ENCODE measurements at regions not wholly inside any gene's neighbourhood (a gene's known extent, or its start where the extent isn't known, plus 50 kb on each side); places are given as distances from the start of the nearest gene placed in this dataset.

- no peak for DNase-seq (ENCODE audit: low read depth in 2 of 2)
Observed at GRCh38 chr1:209015092-209015491, 568.4 kb upstream of the CAMK1G start.

GRCh38 chr1:209021622-209022021 is 561.9 kb upstream of the CAMK1G start:
- DNase-seq (ENCODE audit: low read depth in 2 of 2): no peak

GRCh38 chr1:209023790-209024189 is 559.7 kb upstream of the CAMK1G start:
- no peak for DNase-seq (ENCODE audit: low read depth in 2 of 2)

DNA sequence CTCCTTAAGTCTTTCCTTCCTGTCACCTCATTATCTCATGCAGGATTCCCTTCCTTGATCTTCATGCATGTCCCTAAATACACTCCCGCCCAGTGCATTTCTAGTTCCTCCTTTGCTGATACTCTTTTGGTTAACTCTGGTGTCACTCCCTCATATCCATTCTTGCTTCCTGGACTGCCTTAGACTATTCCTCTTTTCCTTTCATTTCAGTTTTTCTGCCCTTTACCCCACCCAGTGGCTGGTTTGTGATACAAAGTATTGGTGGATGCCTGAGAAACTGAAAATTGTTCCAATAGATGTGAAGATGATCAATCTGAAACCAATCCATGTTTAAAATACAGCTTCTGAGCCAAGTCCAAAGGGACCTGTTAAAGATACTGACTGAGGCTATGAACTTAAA is 553.8 kb upstream of the CAMK1G start:
- no peak for DNase-seq (ENCODE audit: low read depth in 2 of 2)

- no peak for DNase-seq (ENCODE audit: low read depth in 2 of 2)
Observed at GRCh38 chr1:209030454-209031167, 552.9 kb upstream of the CAMK1G start.

DNA sequence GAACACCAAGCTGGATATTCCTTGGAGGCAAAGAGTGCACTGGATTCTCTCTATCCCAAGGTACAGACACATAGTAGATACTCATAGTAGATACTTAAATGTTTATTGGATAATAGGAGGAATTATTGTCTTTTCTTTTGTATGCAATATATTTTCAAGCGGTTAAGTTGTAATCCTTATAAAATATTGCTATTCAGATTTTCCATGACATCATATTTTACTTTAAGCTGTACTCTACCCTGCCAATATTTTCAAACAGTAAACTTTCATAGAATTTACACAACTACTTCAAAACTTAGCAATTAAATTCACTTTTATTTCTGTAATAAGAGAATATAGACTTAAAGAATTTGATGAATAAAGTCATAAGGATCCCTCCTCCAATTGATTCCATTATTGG is 546.5 kb upstream of the CAMK1G start:
- DNase-seq (ENCODE audit: low read depth in 2 of 2): no peak

DNA sequence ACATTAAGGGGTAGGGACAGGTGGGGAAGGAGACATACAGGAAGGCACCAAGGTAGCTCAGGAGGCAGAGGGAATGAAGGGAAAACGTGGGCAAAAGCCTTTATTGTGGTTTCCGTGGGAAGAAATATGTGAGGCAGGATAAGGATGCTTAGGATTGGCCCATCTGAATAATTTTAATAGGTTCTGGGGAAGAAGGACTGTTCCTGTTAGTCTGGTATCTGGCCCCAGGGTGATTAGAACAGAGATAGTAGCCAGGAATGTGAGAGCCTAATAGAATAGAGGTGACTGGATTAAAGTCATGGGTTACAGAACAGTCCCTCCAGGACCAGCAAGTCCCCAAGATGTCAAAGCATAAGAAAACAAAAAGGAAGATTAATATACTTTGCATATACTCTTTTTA is 545.2 kb upstream of the CAMK1G start:
- DNase-seq (ENCODE audit: low read depth in 2 of 2): no peak

GRCh38 chr1:209038735-209039134 is 544.8 kb upstream of the CAMK1G start:
- DNase-seq (ENCODE audit: low read depth in 2 of 2): no peak

- no peak for DNase-seq (ENCODE audit: low read depth in 2 of 2)
Observed at GRCh38 chr1:209040351-209040750, 543.2 kb upstream of the CAMK1G start.

- no peak for DNase-seq (ENCODE audit: low read depth in 2 of 2)
Observed at GRCh38 chr1:209041927-209042326, 541.6 kb upstream of the CAMK1G start.

GRCh38 chr1:209042413-209042812 is 541.1 kb upstream of the CAMK1G start:
- no peak for DNase-seq (ENCODE audit: low read depth in 2 of 2)

DNA sequence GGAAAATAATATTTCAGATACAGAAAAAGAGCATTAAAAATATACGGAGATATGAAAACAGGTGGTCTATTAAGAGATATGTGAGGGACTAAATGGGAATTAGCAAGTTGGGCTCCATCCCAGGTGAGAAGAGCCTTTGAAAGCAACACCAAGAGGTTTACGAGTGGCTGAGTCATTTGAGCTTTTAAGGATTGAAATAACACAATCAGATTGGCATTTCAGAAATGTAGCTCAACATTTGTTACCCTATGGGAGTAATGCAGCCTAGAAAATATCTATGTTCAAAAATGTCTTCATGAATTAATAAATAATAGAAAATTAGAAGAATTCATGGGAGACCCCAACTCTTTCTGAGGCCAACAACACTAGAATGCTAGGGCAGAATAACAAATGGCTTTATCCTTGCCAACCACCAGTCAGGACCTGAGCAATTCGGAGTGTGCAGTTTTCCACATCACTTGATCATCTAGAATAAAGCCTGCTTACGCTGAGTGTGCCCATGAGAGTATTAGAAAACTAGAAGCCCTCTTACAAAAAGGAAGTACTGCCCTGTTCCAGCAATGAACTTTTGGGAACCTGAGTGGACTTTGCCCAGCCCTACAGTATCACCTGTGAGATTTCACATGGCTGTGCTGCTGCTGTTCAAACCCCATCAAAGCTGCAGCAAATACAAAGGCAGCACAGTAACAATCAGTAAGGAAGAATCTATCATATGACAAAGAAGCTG is 538.0 kb upstream of the CAMK1G start:
- no peak for DNase-seq (ENCODE audit: low read depth in 2 of 2)

GRCh38 chr1:209046058-209046417 is 537.5 kb upstream of the CAMK1G start:
- no peak for DNase-seq (ENCODE audit: low read depth in 2 of 2)

- DNase-seq (ENCODE audit: low read depth in 2 of 2): no peak
Observed at GRCh38 chr1:209046935-209047334, 536.6 kb upstream of the CAMK1G start.

DNA sequence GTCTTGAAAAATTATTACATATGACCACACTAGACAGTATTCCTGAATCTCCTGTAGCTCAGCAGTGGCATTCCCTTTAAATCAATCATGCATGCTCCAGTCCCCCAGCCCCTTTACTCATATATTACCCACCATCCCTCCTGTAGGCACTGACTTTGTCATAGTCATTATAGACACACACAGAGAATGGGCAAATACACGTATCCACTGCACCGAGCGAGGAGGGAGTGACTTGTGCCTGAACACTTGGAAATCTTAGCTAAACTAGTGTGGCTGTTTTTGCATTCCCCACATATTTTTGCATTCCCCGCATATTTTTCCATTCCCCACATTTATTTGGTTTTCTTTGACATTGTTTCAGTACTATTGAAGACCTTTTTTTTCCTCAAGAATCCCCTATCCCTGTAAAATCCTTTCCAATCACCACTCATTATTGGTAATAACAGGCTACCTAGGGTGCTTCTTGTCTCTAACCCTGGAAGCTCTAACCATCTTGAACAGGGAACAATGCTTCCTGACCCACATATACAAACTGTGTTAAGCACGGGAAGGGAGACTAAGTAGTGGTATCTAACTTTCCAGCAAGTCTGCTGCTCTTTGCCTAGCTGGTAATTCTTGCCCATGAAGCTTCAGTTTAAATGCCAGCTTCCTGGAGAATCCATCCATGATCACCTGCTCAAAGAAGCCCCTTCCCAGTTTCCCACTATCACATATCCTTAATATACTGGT is 534.4 kb upstream of the CAMK1G start:
- no peak for DNase-seq (ENCODE audit: low read depth in 2 of 2)

DNA sequence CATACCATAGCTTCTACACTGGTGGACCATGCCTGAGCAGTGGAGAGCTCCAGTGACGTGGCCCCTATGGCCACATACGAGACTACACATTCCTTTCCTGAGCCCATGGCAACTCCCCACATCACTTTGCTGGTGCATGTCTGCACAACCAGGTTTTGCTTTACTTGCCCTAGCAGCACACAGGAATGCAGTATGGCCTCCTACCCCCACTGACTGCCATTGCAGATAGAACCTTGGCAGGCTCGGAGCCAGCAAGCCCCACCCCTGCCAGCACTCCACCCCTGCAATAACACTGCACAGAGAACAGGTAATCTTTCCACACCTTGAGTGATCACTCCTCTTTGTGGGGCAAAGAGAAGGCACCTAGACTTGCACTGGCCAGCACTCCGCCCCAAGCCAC is 531.9 kb upstream of the CAMK1G start:
- DNase-seq (ENCODE audit: low read depth in 2 of 2): no peak

DNA sequence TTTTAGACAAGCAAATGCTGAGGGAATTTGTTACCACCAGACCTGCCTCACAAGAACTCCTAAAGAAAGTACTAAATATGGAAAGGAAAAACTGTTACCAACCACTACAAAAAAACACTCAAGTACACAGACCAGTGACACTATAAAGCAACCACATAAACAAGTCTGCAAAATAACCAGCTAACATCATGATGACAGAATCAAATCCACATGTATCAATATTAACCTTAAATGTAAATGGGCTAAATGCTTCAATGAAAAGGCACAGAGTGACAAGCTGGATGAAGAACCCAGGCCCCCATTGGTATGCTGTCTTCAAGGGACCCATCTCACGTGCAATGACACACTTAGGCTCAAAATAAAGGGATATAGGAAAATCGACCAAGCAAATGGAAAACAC is 529.9 kb upstream of the CAMK1G start:
- DNase-seq (ENCODE audit: low read depth in 2 of 2): no peak

DNA sequence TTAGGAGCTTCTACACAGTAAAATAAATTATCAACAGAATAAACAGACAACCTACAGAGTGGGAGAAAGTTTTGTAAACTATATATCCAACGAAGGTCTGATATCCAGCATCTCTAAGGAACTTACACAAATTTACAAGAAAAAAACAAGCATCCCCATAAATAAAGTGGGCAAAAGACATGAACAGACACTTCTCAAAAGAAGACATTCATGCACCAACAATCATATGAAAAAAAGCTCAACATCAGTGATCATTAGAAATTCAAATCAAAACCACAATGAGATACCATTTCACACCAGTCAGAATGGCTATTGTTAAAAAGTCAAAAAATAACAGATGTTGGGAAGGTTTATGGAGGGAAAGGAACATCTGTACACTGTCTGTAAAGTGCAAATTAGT is 526.4 kb upstream of the CAMK1G start:
- DNase-seq (ENCODE audit: low read depth in 2 of 2): no peak

DNA sequence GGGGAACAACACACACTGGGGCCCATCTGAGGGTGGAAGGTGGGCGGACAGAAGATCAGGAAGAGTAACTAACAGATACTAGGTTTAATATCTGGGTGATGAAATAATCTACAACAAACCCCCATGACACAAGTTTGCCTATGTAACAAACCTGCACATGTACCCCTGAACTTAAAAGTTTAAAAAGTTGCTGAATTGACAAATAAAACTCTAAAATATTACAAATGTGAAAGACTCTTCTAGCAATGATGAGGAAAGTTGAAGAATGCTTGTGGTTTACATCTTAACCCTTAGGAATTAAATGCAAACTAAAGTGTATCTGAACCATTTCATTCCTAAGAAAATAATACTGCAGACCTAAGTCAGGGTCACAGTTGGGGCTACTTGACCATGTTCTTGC is 525.6 kb upstream of the CAMK1G start:
- no peak for DNase-seq (ENCODE audit: low read depth in 2 of 2)

DNA sequence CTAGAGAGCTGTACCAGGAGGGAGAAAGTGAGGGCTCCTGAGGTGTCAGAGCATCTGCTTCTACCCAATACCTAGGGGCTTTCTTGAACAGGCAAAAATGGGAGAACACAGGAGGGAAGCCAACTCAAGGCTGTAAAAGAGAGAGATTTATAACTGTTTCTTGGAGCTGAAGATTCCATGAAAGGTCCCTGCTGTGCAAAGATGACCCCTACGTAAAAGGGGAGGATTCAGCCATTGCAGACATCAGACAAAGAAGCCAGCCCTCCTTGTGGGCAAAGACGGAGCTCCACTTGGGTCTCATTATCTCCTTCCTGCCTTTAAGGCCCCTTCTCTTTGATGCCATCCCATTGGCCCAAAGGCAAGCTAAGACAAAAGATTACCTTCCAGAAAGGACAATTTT is 524.1 kb upstream of the CAMK1G start:
- DNase-seq (ENCODE audit: low read depth in 2 of 2): no peak

DNA sequence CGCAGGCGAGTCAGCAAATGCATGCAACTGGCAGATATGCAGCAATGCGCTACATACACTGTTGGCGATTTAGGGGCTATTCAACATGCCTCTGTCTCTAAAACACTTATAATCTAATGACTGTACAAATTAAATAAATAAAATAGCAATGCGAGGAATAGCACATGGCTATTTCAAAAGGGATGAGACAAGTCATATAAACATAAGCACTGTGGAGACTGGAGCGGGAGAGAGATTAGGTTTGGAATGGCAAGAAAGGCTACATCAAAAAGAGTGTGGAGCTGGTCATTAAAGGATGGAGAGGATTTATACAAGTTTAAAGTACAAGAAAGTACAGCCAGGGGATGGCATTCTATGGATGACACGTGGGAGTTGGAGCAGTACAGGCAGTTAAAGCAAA is 523.5 kb upstream of the CAMK1G start:
- DNase-seq (ENCODE audit: low read depth in 2 of 2): no peak

- DNase-seq (ENCODE audit: low read depth in 2 of 2): no peak
Observed at GRCh38 chr1:209062081-209062620, 521.4 kb upstream of the CAMK1G start.

DNA sequence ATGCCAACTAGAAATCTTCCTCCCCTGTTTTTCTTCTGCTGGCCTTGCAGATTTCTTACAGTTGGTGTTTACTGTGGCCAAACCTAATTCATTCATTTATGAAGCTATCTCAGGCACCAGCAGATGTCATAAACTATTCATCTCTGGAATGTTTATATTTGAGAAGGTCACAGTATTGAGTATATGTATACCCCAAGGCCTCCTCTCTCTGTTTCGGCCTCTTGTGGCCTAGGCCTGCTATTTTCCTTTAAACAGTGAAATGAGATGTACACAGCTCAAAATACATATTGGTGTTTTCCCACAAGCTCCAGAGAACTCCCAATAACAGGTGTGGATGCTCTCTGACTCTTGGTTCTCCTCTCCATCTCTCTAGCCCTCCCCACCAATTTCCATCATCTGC is 520.7 kb upstream of the CAMK1G start:
- no peak for DNase-seq (ENCODE audit: low read depth in 2 of 2)
